GM18873 (cell line): ENCODE measurements at regions not wholly inside any gene's neighbourhood (a gene's known extent, or its start where the extent isn't known, plus 50 kb on each side); places are given as distances from the start of the nearest gene placed in this dataset.

Source experiments
- ATAC-seq: cut with Tn5 transposase; IDR thresholded peaks from one replicate; pipeline ENCODE4 v1.9.1; 2021; ENCODE audit warnings: mild to moderate bottlenecking, moderate library complexity, moderate number of reproducible peaks; ENCODE audit not compliant: unreplicated experiment, low FRiP score

DNA sequence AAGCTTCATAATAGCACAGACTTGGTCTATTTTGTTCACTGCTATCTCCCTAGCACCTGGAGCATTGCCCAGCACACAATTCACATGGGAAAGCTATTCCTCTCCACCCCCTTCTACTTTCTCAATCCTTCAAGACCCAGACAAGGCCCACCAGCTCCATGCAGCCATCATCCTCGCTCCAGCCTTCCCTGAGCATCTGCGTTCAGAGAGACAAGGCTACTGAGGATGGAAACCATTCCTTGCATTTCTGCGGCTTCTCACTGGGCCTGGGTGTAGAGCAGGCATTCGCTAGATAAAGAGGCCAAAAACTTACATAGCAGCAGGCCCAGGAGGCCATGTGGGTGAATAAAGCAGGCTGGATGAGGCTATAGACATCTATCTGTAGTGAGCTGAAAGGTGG, 530.8 kb downstream of the BUD13 start:
- no peak for ATAC-seq

DNA sequence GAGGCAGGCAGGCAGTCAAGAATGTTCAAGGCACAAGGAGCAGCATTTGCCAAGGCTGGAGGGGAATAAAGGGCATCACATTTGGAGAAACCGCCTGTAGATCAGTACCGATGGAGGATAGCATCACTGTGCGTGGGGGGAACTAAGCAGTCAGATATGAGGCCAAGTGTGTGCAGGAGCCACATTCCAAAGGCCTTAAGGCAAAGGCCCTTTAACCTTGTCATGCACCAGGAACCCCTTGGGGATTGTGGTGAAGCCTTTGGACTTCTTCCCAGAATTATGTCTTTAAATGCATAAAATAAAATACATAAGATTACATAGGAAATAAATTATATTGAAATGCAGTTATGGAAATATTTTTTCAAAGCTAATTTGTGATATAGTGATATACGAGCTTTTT, 532.1 kb downstream of the BUD13 start:
- no peak for ATAC-seq

DNA sequence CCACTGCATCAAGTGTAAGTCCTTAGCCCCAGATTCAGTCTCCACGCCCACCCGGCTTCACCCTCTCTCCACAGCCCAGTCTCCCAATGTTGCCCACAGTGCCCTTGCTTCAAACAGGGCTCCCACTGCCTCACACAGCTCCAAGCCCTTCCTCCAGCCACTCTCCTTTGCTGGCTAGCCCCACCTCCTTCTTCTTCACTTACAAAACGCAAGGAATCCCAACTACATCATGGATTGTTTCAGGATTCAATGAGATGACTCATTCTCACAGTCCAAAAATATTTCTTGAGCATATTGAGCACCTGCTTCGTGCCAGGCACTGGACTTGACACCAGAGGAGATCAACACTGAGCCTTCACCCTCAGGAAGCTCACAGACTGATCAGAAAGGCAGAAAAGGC, 533.5 kb downstream of the BUD13 start:
- no peak for ATAC-seq

- ATAC-seq = no peak
Measured at GRCh38 chr11:116234989-116235568, 537.7 kb downstream of the BUD13 start.

DNA sequence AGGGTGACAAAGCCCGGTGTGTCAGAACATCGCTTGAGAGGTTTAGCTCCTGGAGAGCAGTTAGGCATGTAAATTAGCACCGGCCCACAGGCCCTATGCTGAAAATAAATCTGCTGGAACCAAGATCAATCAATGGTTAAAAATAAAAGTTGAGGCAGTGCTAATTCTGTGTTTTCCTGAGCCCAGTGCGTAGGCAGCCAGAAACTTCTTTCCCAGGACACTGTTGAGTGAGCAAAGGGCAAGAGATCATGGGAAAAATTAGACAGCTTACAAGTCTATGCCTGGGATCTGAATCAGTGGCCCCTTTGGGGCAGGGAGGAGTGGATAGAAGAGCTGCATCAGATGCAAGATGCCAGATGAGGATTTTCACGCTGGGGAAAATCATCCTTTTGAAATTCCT, 539.2 kb downstream of the BUD13 start:
- no peak for ATAC-seq

- no peak for ATAC-seq
Measured at GRCh38 chr11:116232364-116232828, 540.4 kb downstream of the BUD13 start.

GRCh38 chr11:116231543-116231942, 541.2 kb downstream of the BUD13 start:
- no peak for ATAC-seq

- ATAC-seq = no peak
Measured at GRCh38 chr11:116230438-116230837, 542.3 kb downstream of the BUD13 start.

- no peak for ATAC-seq
Measured at GRCh38 chr11:116229236-116229970, 543.4 kb downstream of the BUD13 start.

- ATAC-seq = no peak
Measured at GRCh38 chr11:116226731-116227130, 546.1 kb downstream of the BUD13 start.

GRCh38 chr11:116225784-116226585, 546.8 kb downstream of the BUD13 start:
- no peak for ATAC-seq

DNA sequence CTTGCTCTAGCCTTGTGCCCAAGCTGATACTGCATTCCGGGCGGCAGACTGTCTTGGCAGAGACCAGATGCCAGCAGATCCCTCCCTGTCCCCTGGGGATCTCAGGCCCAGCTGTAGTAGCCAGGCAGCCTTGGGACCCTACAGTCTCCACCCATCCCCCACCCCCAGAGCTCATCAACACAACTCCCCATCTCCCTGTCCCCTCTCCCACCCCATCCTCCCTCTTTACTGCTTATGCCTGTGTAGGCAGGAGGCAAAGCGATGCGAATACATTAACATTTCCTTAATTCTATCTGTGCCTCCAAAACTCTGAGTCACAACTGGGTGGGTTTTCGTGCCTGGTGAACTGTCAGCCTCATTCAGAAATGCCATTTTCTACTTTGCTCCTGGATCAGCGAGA, 547.6 kb downstream of the BUD13 start:
- no peak for ATAC-seq

DNA sequence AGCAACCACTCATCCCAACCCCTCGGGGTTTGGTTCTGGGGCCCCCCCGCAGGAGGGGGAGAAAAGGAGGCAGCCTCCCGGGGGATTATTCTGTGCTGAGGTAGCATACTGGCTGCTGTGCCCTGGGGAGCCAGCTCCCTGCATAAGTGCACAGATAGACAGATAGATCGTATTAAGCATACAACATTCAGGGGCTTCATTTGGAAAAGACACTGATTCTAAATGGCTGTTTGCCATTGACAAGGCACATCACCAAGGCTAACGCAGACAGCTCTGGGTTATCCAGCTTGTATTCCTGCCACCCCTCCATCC, 547.9 kb downstream of the BUD13 start:
- no peak for ATAC-seq

DNA sequence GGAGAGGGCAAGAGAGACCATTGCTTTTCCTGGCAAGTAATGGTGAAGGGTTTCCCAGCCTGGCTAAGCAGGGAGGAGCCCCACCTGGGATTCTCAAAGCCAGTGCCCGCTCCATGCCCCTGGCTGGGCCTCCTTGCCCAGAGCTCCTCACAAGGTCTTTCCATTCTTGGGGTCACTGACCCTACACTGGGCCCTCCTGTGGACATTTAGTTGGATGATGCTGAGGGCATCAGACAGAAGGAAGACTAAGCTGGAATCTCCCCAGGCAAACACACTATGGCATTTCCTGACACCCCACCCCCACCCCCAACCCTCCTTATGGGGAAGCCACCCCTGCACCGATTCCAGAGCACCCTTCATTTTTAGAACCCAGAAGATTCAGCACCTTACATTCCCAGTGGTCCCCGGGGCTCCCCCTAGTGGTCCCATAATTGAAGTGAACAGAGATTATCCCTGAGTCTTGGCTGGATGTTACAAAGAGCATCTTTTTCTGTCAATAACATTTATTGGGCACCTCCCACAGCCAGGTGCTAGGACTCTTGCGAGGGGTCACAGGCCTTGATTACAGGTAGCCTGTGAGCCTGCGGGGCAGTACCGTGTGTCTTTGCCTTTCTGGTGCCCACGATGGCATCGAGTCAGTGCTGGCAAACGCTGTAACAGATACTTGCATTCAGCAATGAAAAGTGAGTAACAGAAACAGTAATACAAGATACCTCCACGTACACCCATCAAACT, 548.5 kb downstream of the BUD13 start:
- ATAC-seq = no peak

- no peak for ATAC-seq
Measured at GRCh38 chr11:116221351-116221750, 551.4 kb downstream of the BUD13 start.

DNA sequence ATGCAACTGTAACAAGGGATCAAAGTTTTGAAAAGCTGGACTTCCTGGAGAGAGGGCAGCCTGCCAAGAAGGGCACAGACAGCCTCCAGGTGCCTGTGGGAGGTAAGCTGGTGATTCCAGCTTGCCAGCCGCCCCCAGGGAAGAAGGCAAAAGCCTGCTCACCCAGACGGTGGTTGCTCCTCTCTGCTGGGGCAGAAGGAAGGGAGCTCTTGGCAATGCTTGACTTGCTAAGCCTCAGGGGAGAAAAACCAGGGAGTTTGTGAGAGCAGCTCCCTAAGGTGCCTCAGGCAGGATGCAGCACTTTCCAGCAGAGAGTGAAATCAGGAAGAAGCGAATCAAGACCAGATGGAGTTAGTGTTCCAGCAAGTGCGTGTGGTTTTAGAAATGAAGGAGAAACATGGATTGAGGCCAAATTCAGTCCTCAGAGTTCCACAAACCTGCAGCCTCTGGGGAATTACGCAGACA, 553.6 kb downstream of the BUD13 start:
- ATAC-seq = no peak

DNA sequence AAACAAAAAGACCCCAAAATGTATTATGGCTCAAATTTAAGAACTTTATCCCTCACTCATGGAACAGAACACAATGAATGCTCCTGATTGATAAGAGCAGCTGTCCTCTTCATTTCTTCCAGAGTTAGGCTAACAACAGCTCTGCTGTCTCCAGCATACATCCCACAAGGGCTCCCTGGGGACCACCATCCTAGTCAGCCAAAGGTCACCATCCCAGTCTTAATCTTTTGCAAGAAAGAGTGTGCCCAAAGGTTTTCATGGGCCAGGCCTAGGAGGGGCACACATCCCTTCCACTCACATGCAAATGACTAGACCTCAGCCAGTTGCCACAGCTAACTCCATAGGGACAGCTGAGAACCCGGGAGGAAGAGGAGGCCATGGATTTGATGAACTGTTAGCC, 555.3 kb downstream of the BUD13 start:
- no peak for ATAC-seq

- no peak for ATAC-seq
Measured at GRCh38 chr11:116217006-116217405, 555.8 kb downstream of the BUD13 start.

DNA sequence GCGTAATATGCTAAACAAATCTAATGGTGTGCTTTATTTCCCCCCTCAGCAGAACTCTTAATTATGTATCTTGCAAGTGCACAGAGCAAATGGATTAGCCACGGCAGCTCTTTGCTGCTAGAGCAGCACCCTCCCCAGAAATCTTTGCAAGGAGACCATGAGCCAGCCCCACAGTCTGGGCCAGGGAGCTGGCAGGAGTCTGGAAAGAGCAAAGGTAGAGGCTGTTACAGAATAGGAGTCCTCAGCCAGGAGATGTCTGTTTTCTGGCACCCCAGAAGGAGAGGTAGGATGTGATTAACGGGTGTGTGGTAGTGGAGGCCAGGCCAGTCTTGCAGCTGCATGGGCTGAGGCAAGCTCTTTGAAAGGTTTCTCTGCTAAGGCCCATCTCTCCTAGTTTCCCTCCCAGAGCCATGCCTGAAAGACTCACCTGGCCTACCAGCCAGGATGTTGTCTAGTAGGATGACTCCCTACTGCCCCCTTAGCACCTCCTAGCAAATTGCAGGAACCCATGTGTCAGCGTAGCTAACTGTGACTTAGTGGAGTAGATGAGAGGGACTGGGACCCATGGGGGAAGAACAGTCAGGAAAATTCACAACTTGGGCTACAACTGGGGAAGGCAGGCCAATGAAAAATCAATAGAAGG, 557.2 kb downstream of the BUD13 start:
- ATAC-seq = no peak

DNA sequence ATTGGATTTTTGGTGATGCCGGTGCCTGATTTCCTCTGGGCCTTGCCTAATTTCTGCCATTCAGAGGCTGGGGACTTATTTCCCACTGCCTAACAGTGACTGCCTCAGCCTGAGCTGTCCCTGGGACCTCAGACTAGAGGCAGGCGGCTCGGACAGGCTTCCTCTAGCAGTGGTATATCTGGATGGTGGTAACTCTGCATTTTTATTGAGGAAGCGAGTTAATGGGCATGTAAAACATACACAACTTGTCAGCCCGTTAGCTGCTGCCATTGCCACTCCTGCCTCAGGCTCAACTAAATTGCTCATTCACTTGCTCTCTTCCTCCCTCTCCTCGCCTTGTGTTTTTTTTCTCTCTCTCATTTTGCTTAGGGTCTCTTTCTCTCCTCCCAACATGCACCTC, 561.6 kb downstream of the BUD13 start:
- ATAC-seq = no peak
